GM19193 (cell line): ENCODE measurements at regions not wholly inside any gene's neighbourhood (a gene's known extent, or its start where the extent isn't known, plus 50 kb on each side); places are given as distances from the start of the nearest gene placed in this dataset.

ENCODE experiments used
- POLR2A ChIP-seq: IDR thresholded peaks from 4 replicates; pipeline ENCODE4 v1.6.1; 2011; ENCODE audit not compliant: insufficient read depth, insufficient read length; ENCODE audit errors: extremely low read depth

DNA sequence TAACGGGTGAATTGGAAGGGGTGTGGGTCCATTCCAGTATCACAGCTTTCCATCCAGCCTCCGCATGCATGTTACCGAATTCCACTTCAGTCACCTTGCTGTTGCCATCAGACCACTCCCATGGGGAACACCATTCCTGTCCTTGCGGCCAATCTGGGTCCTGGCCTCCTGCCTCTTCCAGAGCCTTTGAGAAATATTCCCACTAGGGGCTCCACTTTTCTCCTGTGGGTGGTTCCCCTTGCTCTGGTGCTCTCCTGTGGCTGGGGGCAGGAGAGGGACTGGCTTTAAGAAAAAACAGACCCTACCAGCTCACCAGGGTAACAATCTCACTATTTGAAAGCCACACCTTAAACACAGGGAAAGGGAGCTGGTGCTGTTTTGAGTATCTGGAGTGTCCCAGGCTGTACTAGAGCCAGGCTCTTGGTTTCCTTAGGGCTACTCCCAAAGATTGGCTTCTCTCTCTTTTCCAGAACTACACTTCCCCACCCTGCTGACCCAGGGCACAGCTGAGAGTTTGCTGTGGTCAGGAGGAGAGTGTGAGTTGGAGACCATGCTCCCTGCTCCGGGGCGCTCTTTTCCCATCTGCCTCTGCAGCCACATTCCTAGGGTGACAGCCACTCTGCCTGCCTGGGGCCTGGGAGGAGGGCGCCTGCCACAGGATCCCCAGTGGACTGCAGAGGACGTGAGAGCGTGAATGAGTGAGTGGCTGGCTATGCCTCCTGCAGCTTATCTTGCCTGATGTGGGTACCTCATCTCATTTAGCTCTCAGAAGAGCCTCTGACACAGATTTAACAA, 460.8 kb upstream of the HS6ST1 start:
- TF ChIP-seq POLR2A: no peak

DNA sequence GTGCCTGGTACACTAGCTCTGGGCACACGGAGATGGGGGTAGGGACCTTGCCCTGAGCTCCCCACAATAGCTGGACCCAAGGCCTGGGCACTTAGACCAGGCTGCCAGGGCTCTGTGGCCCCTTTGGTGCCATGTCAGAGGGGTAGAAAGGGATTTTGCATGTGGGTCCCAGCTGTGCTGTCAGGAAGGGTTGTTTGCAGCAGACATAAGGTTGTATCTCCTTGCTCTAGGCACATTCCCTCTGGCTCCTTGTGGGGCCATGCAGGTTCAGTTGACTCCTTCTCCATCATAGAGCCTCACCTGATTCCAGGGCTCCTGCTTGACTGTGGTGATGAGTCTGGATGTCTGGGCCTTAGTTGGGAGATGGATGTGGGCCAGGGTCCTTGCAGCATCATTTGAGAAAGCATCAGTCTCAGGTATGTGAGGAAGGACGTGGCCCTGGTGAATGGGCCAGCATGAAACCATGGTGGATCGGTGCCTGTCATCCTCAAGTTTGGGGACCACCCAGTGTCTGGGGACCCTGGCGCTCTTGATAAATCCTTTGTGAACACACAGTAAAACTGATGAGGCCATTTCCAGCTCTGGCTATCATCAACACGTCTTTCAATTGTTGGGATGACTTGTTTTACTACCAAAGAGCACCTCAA, 461.9 kb upstream of the HS6ST1 start:
- no peak for TF ChIP-seq POLR2A

- no peak for TF ChIP-seq POLR2A
Observed at GRCh38 chr2:128781166-128781565, 462.5 kb upstream of the HS6ST1 start.

- TF ChIP-seq POLR2A: no peak
Observed at GRCh38 chr2:128781585-128782385, 463.1 kb upstream of the HS6ST1 start.

DNA sequence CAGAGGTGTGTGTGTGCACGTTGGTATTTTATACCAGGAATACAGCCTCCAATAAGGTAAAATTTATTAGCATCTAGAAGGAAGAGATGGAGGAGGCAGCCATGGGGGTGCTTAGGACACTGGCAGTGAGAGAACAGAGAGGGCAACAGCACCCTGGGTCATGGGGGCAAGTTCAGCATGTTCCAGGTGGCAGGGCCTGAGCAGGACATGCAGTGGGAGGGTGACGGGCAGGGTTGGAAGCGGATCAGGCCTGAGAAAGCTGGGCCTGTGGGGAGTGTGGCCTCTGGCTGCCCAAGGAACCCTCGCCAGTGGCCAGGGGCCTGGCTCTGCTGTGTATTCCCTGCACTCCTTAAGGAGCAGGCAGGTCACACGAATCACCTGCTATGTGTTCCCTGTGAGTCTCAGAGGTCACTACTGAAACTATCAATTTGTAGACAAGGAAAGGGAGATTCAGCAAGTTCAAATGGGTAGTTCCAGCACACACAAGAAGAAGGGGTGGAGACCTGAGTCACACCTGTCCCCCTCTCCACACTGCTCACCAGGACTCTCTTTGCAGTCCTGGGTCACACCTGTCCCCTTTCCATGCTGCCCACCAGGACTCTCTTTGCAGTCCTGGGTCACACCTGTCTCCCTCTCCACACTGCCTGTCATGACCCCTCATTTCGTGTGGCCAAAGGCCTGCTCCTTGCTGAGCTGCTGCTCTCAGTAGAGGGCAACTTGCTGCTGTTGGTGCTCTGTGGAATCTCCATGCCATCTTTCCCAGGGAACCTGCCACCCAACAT, 463.9 kb upstream of the HS6ST1 start:
- no peak for TF ChIP-seq POLR2A

GRCh38 chr2:128783193-128783671, 464.6 kb upstream of the HS6ST1 start:
- no peak for TF ChIP-seq POLR2A

- no peak for TF ChIP-seq POLR2A
Observed at GRCh38 chr2:128783896-128784295, 465.2 kb upstream of the HS6ST1 start.

DNA sequence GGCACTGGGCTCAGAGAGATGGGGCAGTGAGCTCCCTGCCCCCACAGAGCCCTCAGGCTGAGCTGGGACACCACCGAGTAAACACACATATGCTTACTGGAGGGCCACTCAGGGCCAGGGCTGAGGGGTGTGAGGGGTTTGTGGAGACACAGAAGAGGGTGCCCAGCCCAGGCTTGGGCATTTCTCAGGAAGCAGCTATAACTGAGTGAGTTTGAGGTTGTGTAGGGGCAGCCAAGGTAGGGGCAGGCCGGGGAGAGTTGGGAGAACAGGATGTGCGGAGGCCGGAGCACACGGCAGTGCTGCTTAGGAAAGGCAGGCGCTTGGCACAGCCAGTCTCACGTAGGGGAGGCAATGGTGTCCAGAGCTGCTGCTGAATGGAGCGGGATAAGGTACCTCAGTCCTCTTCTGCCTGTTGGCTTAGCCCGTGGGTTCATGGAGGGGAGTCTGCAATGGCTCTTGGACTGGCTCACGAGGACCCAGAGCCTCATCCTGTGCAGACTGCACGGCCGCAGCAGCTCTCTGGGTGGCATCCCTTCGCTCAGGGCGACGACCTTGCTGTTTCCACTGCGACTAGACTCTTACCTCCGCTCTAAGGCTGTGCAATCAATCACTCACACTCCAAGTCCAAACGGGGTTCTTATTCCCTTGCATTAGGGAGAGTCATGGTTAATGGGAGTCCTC, 466.1 kb upstream of the HS6ST1 start:
- TF ChIP-seq POLR2A: no peak

DNA sequence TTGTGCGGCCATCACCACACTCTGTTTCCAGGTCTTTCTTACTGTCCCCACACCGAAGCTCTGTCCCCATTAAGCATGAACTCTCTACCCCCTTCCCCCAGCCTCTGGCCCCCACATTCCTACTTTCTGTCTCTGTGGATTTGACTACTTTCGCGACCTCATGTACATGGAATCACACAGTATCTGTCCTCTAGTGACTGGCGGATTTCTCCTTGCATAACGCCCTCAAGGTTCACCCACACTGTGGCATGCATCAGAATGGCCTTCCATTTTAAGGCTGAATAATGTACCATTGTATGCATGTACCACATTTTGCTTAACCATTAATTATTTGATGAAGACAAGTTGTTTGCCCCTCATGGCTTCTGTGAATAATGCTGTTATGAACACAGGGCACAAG, 467.6 kb upstream of the HS6ST1 start:
- no peak for TF ChIP-seq POLR2A

DNA sequence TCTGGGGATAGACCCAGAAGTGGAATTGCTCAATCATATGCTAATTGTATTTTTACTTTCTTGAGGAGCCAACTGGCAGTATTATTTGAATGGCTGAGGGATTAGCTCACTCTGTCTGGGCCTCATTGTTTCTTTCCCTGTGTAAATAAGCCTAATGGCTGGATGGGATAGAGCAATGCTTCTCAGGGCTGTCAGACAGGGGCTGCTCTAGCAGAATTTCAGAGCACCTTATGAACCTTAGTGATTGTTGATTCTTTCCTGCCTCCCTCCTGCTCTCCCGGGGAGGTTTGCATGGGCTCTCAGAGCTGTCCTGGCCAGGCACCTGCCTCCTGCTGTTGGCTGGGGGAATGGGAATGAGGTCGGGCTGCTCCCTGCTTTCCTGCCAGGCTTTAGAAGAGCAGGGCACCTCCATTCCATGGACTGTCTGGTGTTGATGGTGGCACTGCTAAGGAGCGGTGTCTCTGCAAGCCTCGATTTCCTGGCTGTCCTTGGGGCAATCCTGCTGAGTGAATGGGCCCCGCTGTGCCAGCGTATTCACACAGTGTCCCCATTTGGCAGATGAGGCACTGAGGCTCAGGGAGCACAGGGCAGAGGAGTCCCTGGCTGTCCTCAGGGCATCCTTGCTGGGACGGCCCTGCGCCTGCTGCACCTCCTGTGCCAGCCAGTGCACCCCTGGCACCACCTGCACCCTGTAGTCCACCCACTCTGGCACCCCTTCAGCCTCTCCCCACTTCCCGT, 468.2 kb upstream of the HS6ST1 start:
- no peak for TF ChIP-seq POLR2A

DNA sequence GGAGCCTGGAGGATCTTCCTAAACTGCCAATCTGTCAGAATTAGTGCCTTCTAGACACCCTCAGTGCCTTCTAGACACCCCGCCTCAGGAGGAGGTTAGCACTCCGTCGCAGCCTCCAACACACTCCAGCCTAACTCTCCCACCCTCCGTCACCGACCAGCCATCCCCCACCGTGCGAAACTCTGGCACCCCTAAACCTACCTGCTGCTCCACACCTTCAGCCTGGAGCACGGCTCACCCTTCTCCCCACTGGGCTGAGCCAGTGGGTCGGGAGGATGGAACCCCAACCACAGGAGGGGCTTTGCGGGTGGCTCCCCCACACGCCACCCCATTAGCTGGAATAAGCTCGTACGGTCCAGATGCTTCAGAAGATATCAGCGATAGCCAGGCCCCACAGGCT, 468.9 kb upstream of the HS6ST1 start:
- no peak for TF ChIP-seq POLR2A

DNA sequence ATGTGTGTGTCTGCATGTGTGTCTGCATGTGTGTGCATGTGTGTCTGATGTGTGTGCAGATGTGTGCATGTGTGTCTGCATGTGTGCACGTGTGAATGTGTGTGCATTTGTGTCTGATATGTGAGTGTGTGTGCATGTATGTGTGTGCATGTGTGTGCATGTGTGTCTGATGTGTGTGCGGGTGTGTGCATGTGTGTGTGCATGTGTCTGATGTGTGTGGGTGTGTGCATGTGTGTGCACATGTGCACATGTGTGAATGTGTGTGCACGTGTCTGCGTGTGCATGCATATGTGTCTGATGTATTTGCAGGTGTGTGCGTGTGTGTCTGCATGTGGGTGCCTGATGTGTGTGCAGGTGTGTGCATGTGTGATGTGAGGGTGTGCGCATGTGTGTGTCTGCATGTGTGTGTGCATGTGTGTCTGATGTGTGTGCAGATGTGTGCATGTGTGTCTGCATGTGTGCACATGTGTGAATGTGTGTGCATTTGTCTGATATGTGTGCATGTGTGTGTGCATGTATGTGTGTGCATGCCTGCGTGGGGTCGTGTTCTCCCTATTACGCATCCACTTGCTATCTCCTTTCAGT, 470.1 kb upstream of the HS6ST1 start:
- no peak for TF ChIP-seq POLR2A

- no peak for TF ChIP-seq POLR2A
Observed at GRCh38 chr2:128789221-128789620, 470.6 kb upstream of the HS6ST1 start.

- no peak for TF ChIP-seq POLR2A
Observed at GRCh38 chr2:128789776-128790455, 471.2 kb upstream of the HS6ST1 start.
